ENCODE measurements at regions not wholly inside any gene's neighbourhood (a gene's known extent, or its start where the extent isn't known, plus 50 kb on each side); places are given as distances from the start of the nearest gene placed in this dataset.

DNA sequence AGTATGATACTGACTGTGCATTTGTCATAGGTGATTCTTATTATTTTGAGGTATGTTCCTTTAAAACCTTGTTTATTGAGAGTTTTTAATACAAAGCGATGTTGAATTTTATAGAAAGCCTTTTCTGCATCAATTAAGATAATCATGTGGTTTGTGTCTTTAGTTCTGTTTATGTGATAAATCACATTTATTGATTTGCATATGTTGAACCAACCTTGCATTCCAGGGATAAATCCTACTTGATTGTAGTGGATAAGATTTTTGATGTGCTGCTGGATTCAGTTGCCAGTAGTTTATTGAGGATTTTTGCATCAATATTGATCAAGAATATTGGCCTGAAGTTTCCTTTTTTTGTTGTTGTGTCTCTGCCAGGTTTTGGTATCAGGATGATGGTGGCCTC lies 158.0 kb downstream of the CENPF start:
- no peak overlapping the region for H3K4me3 Mint-ChIP-seq
- intact Hi-C loops (cut with micrococcal nuclease) = no loop called here
- Histone ChIP-seq H3K79me2 (ENCODE audit: control insufficient read depth, insufficient read depth, low read length) (no peaks in the 10 kb centered on the region), H3K27ac (ENCODE audit: low read length in 2 of 2) (no peak overlapping the region), H3K4me2 (replicated peaks; ENCODE audit: low read depth, low read length, poor library complexity, severe bottlenecking) (no peak overlapping the region), H3K4me1 (ENCODE audit: control insufficient read depth in 2 of 2, insufficient read depth in 2 of 2, low read length in 2 of 2) (no peaks in the 10 kb centered on the region), H3K27me3 (replicated peaks in 1 of 4; ENCODE audit: control extremely low read depth in 1 of 4, control insufficient read depth in 3 of 4, insufficient read depth in 4 of 4, low read length in 3 of 4) (no peaks in the 10 kb centered on the region), H3K9me3 (ENCODE audit: control extremely low read depth in 1 of 3, control insufficient read depth in 2 of 3, insufficient read depth in 1 of 3, low read length in 2 of 3) (peaks cover 0 to 21% (median 8%) of the 10 kb centered on the region in 3 donors), H3K4me3 (ENCODE audit: control extremely low read depth in 1 of 5, extremely low read depth in 1 of 5, insufficient read depth in 1 of 5, low read depth in 2 of 5, low read length in 4 of 5) (no peak overlapping the region), H2AFZ (ENCODE audit: insufficient read depth, low read depth, low read length, poor library complexity, severe bottlenecking) (no peak overlapping the region), H3K36me3 (replicated peaks in 1 of 2; ENCODE audit: control extremely low read depth in 1 of 2, control insufficient read depth in 1 of 2, extremely low read depth in 1 of 2, insufficient read depth in 2 of 2, low read length in 1 of 2) (no peaks in the 10 kb centered on the region), H4K20me1 (ENCODE audit: control insufficient read depth, insufficient read depth, low read length, poor library complexity, severe bottlenecking) (no peaks in the 10 kb centered on the region), H3K9ac (ENCODE audit: low read length) (no peak overlapping the region)
- H3K27me3 Mint-ChIP-seq = no peaks in the 10 kb centered on the region
- no CpG with 5 or more reads among the region's 1 CpG for WGBS (ENCODE audit: insufficient coverage)
- no peak overlapping the region for H3K27ac Mint-ChIP-seq
- H3K9me3 Mint-ChIP-seq (ENCODE audit: insufficient read depth) = peaks cover 16% of the 10 kb centered on the region
- ChIA-PET POLR2A (no interaction called here), CTCF (no interaction called here)
- ATAC-seq (ENCODE audit: low read depth) (no peak), DNase-seq (no peak)
- TF ChIP-seq, protein P1, sequence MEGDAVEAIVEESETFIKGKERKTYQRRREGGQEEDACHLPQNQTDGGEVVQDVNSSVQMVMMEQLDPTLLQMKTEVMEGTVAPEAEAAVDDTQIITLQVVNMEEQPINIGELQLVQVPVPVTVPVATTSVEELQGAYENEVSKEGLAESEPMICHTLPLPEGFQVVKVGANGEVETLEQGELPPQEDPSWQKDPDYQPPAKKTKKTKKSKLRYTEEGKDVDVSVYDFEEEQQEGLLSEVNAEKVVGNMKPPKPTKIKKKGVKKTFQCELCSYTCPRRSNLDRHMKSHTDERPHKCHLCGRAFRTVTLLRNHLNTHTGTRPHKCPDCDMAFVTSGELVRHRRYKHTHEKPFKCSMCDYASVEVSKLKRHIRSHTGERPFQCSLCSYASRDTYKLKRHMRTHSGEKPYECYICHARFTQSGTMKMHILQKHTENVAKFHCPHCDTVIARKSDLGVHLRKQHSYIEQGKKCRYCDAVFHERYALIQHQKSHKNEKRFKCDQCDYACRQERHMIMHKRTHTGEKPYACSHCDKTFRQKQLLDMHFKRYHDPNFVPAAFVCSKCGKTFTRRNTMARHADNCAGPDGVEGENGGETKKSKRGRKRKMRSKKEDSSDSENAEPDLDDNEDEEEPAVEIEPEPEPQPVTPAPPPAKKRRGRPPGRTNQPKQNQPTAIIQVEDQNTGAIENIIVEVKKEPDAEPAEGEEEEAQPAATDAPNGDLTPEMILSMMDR (IDR thresholded peaks at IDR 0.05) = no peak
- no peak for TF ChIP-seq EZH2 (IDR thresholded peaks at IDR 0.05; ENCODE audit: borderline replicate concordance, insufficient read depth, low read depth, low read length, poor library complexity, severe bottlenecking)
- no peaks in the 10 kb centered on the region for H3K4me1 Mint-ChIP-seq

DNA sequence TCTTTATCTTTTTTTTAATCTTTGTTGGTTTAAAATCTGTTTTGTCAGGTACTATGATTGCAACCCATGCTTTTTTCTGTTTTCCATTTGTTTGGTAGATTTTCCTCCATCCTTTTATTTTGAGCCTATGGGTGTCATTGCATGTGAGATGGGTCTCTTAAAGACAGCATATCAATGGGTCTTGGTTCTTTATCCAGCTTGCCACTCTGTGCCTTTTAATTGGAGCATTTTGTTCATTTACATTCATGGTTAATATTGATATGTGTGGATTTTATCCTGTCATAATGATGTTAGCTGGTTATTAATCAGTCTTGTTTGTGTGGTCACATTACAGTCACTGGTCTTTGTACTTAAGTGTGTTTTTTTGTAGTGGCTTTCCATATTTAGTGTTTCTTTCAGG lies 159.9 kb downstream of the CENPF start:
- Histone ChIP-seq H2AFZ (ENCODE audit: insufficient read depth, low read depth, low read length, poor library complexity, severe bottlenecking) (no peak overlapping the region), H4K20me1 (ENCODE audit: control insufficient read depth, insufficient read depth, low read length, poor library complexity, severe bottlenecking) (no peaks in the 10 kb centered on the region), H3K36me3 (replicated peaks in 1 of 2; ENCODE audit: control extremely low read depth in 1 of 2, control insufficient read depth in 1 of 2, extremely low read depth in 1 of 2, insufficient read depth in 2 of 2, low read length in 1 of 2) (no peaks in the 10 kb centered on the region), H3K27me3 (replicated peaks in 1 of 4; ENCODE audit: control extremely low read depth in 1 of 4, control insufficient read depth in 3 of 4, insufficient read depth in 4 of 4, low read length in 3 of 4) (no peaks in the 10 kb centered on the region), H3K4me2 (replicated peaks; ENCODE audit: low read depth, low read length, poor library complexity, severe bottlenecking) (no peak overlapping the region), H3K9me3 (ENCODE audit: control extremely low read depth in 1 of 3, control insufficient read depth in 2 of 3, insufficient read depth in 1 of 3, low read length in 2 of 3) (peaks cover 0 to 18% (median 2%) of the 10 kb centered on the region in 3 donors), H3K27ac (ENCODE audit: low read length in 2 of 2) (no peak overlapping the region), H3K4me1 (ENCODE audit: control insufficient read depth in 2 of 2, insufficient read depth in 2 of 2, low read length in 2 of 2) (no peaks in the 10 kb centered on the region), H3K79me2 (ENCODE audit: control insufficient read depth, insufficient read depth, low read length) (no peaks in the 10 kb centered on the region), H3K9ac (ENCODE audit: low read length) (no peak overlapping the region), H3K4me3 (ENCODE audit: control extremely low read depth in 1 of 5, extremely low read depth in 1 of 5, insufficient read depth in 1 of 5, low read depth in 2 of 5, low read length in 4 of 5) (no peak overlapping the region)
- H3K27ac Mint-ChIP-seq = no peak overlapping the region
- ChIA-PET CTCF (no interaction called here), POLR2A (no interaction called here)
- no peak for TF ChIP-seq EZH2 (IDR thresholded peaks at IDR 0.05; ENCODE audit: borderline replicate concordance, insufficient read depth, low read depth, low read length, poor library complexity, severe bottlenecking)
- TF ChIP-seq, protein P1 (IDR thresholded peaks at IDR 0.05) = no peak
- peaks cover 16% of the 10 kb centered on the region for H3K9me3 Mint-ChIP-seq (ENCODE audit: insufficient read depth)
- H3K4me1 Mint-ChIP-seq = no peaks in the 10 kb centered on the region
- no peak for DNase-seq
- no peak for ATAC-seq (ENCODE audit: low read depth)
- H3K27me3 Mint-ChIP-seq = no peaks in the 10 kb centered on the region
- H3K4me3 Mint-ChIP-seq = no peak overlapping the region
- intact Hi-C loops (cut with micrococcal nuclease) = no loop called here
